ENCODE measurements at regions not wholly inside any gene's neighbourhood (a gene's known extent, or its start where the extent isn't known, plus 50 kb on each side); places are given as distances from the start of the nearest gene placed in this dataset.

GRCh38 chr6:113457198-113457597, 399.9 kb upstream of the MARCKS start:
- H3K27ac ChIP-seq (ENCODE audit: low read length) = no peak overlapping the region
- no peaks in the 10 kb centered on the region for H3K4me1 ChIP-seq (ENCODE audit: control insufficient read depth, insufficient read depth, low read length)
- no peaks in the 10 kb centered on the region for H3K9me3 ChIP-seq (ENCODE audit: control insufficient read depth in 2 of 2, low read length in 2 of 2)
- H3K36me3 ChIP-seq (ENCODE audit: control insufficient read depth in 2 of 2, insufficient read depth in 2 of 2, low read length in 2 of 2) = no peaks in the 10 kb centered on the region
- H3K9ac ChIP-seq (ENCODE audit: low read length in 2 of 2) = no peak overlapping the region
- no peak overlapping the region for H3K4me3 ChIP-seq (ENCODE audit: low read length in 2 of 2)
- no peaks in the 10 kb centered on the region for H3K27me3 ChIP-seq (ENCODE audit: control insufficient read depth in 1 of 2, insufficient read depth in 2 of 2, low read length in 2 of 2)

- Histone ChIP-seq H3K27ac (ENCODE audit: low read length) (no peak overlapping the region), H3K27me3 (ENCODE audit: control insufficient read depth in 1 of 2, insufficient read depth in 2 of 2, low read length in 2 of 2) (no peaks in the 10 kb centered on the region), H3K4me1 (ENCODE audit: control insufficient read depth, insufficient read depth, low read length) (no peaks in the 10 kb centered on the region), H3K9me3 (ENCODE audit: control insufficient read depth in 2 of 2, low read length in 2 of 2) (no peaks in the 10 kb centered on the region), H3K9ac (ENCODE audit: low read length in 2 of 2) (no peak overlapping the region), H3K4me3 (ENCODE audit: low read length in 2 of 2) (no peak overlapping the region), H3K36me3 (ENCODE audit: control insufficient read depth in 2 of 2, insufficient read depth in 2 of 2, low read length in 2 of 2) (no peaks in the 10 kb centered on the region)
Observed at GRCh38 chr6:113457751-113458150, 399.4 kb upstream of the MARCKS start.

GRCh38 chr6:113458368-113459010, 398.7 kb upstream of the MARCKS start:
- Histone ChIP-seq H3K27ac (ENCODE audit: low read length) (no peak overlapping the region), H3K9ac (ENCODE audit: low read length in 2 of 2) (no peak overlapping the region), H3K27me3 (ENCODE audit: control insufficient read depth in 1 of 2, insufficient read depth in 2 of 2, low read length in 2 of 2) (no peaks in the 10 kb centered on the region), H3K4me3 (ENCODE audit: low read length in 2 of 2) (no peak overlapping the region), H3K36me3 (ENCODE audit: control insufficient read depth in 2 of 2, insufficient read depth in 2 of 2, low read length in 2 of 2) (no peaks in the 10 kb centered on the region), H3K9me3 (ENCODE audit: control insufficient read depth in 2 of 2, low read length in 2 of 2) (no peaks in the 10 kb centered on the region), H3K4me1 (ENCODE audit: control insufficient read depth, insufficient read depth, low read length) (no peaks in the 10 kb centered on the region)

GRCh38 chr6:113461153-113461932, 395.8 kb upstream of the MARCKS start:
- H3K9me3 ChIP-seq (ENCODE audit: control insufficient read depth in 2 of 2, low read length in 2 of 2) = no peaks in the 10 kb centered on the region
- no peak overlapping the region for H3K9ac ChIP-seq (ENCODE audit: low read length in 2 of 2)
- no peak overlapping the region for H3K27ac ChIP-seq (ENCODE audit: low read length)
- no peaks in the 10 kb centered on the region for H3K27me3 ChIP-seq (ENCODE audit: control insufficient read depth in 1 of 2, insufficient read depth in 2 of 2, low read length in 2 of 2)
- H3K36me3 ChIP-seq (ENCODE audit: control insufficient read depth in 2 of 2, insufficient read depth in 2 of 2, low read length in 2 of 2) = no peaks in the 10 kb centered on the region
- H3K4me1 ChIP-seq (ENCODE audit: control insufficient read depth, insufficient read depth, low read length) = no peaks in the 10 kb centered on the region
- no peak overlapping the region for H3K4me3 ChIP-seq (ENCODE audit: low read length in 2 of 2)

- Histone ChIP-seq H3K4me1 (ENCODE audit: control insufficient read depth, insufficient read depth, low read length) (no peaks in the 10 kb centered on the region), H3K27ac (ENCODE audit: low read length) (no peak overlapping the region), H3K9ac (ENCODE audit: low read length in 2 of 2) (no peak overlapping the region), H3K9me3 (ENCODE audit: control insufficient read depth in 2 of 2, low read length in 2 of 2) (no peaks in the 10 kb centered on the region), H3K36me3 (ENCODE audit: control insufficient read depth in 2 of 2, insufficient read depth in 2 of 2, low read length in 2 of 2) (no peaks in the 10 kb centered on the region), H3K27me3 (ENCODE audit: control insufficient read depth in 1 of 2, insufficient read depth in 2 of 2, low read length in 2 of 2) (no peaks in the 10 kb centered on the region), H3K4me3 (ENCODE audit: low read length in 2 of 2) (no peak overlapping the region)
Observed at GRCh38 chr6:113464536-113464935, 392.6 kb upstream of the MARCKS start.

- no peaks in the 10 kb centered on the region for H3K27me3 ChIP-seq (ENCODE audit: control insufficient read depth in 1 of 2, insufficient read depth in 2 of 2, low read length in 2 of 2)
- H3K9ac ChIP-seq (ENCODE audit: low read length in 2 of 2) = no peak overlapping the region
- no peak overlapping the region for H3K27ac ChIP-seq (ENCODE audit: low read length)
- H3K36me3 ChIP-seq (ENCODE audit: control insufficient read depth in 2 of 2, insufficient read depth in 2 of 2, low read length in 2 of 2) = no peaks in the 10 kb centered on the region
- H3K4me1 ChIP-seq (ENCODE audit: control insufficient read depth, insufficient read depth, low read length) = no peaks in the 10 kb centered on the region
- H3K9me3 ChIP-seq (ENCODE audit: control insufficient read depth in 2 of 2, low read length in 2 of 2) = no peaks in the 10 kb centered on the region
- H3K4me3 ChIP-seq (ENCODE audit: low read length in 2 of 2) = no peak overlapping the region
Observed at GRCh38 chr6:113464960-113465359, 392.2 kb upstream of the MARCKS start.

- H3K9me3 ChIP-seq (ENCODE audit: control insufficient read depth in 2 of 2, low read length in 2 of 2) = no peaks in the 10 kb centered on the region
- H3K36me3 ChIP-seq (ENCODE audit: control insufficient read depth in 2 of 2, insufficient read depth in 2 of 2, low read length in 2 of 2) = no peaks in the 10 kb centered on the region
- H3K4me1 ChIP-seq (ENCODE audit: control insufficient read depth, insufficient read depth, low read length) = no peaks in the 10 kb centered on the region
- H3K4me3 ChIP-seq (ENCODE audit: low read length in 2 of 2) = no peak overlapping the region
- no peak overlapping the region for H3K9ac ChIP-seq (ENCODE audit: low read length in 2 of 2)
- no peaks in the 10 kb centered on the region for H3K27me3 ChIP-seq (ENCODE audit: control insufficient read depth in 1 of 2, insufficient read depth in 2 of 2, low read length in 2 of 2)
- no peak overlapping the region for H3K27ac ChIP-seq (ENCODE audit: low read length)
Observed at GRCh38 chr6:113466526-113466925, 390.6 kb upstream of the MARCKS start.

GRCh38 chr6:113475392-113475791, 381.8 kb upstream of the MARCKS start:
- Histone ChIP-seq H3K27me3 (ENCODE audit: control insufficient read depth in 1 of 2, insufficient read depth in 2 of 2, low read length in 2 of 2) (no peaks in the 10 kb centered on the region), H3K4me1 (ENCODE audit: control insufficient read depth, insufficient read depth, low read length) (no peaks in the 10 kb centered on the region), H3K27ac (ENCODE audit: low read length) (no peak overlapping the region), H3K4me3 (ENCODE audit: low read length in 2 of 2) (no peak overlapping the region), H3K9me3 (ENCODE audit: control insufficient read depth in 2 of 2, low read length in 2 of 2) (no peaks in the 10 kb centered on the region), H3K9ac (ENCODE audit: low read length in 2 of 2) (no peak overlapping the region), H3K36me3 (ENCODE audit: control insufficient read depth in 2 of 2, insufficient read depth in 2 of 2, low read length in 2 of 2) (no peaks in the 10 kb centered on the region)

GRCh38 chr6:113476937-113477839, 380.0 kb upstream of the MARCKS start:
- no peaks in the 10 kb centered on the region for H3K4me1 ChIP-seq (ENCODE audit: control insufficient read depth, insufficient read depth, low read length)
- H3K27ac ChIP-seq (ENCODE audit: low read length) = no peak overlapping the region
- H3K4me3 ChIP-seq (ENCODE audit: low read length in 2 of 2) = no peak overlapping the region
- H3K36me3 ChIP-seq (ENCODE audit: control insufficient read depth in 2 of 2, insufficient read depth in 2 of 2, low read length in 2 of 2) = no peaks in the 10 kb centered on the region
- H3K9me3 ChIP-seq (ENCODE audit: control insufficient read depth in 2 of 2, low read length in 2 of 2) = no peaks in the 10 kb centered on the region
- no peak overlapping the region for H3K9ac ChIP-seq (ENCODE audit: low read length in 2 of 2)
- H3K27me3 ChIP-seq (ENCODE audit: control insufficient read depth in 1 of 2, insufficient read depth in 2 of 2, low read length in 2 of 2) = no peaks in the 10 kb centered on the region

GRCh38 chr6:113480616-113481015, 376.5 kb upstream of the MARCKS start:
- Histone ChIP-seq H3K9ac (ENCODE audit: low read length in 2 of 2) (no peak overlapping the region), H3K36me3 (ENCODE audit: control insufficient read depth in 2 of 2, insufficient read depth in 2 of 2, low read length in 2 of 2) (no peaks in the 10 kb centered on the region), H3K9me3 (ENCODE audit: control insufficient read depth in 2 of 2, low read length in 2 of 2) (no peaks in the 10 kb centered on the region), H3K4me1 (ENCODE audit: control insufficient read depth, insufficient read depth, low read length) (no peaks in the 10 kb centered on the region), H3K4me3 (ENCODE audit: low read length in 2 of 2) (no peak overlapping the region), H3K27ac (ENCODE audit: low read length) (no peak overlapping the region), H3K27me3 (ENCODE audit: control insufficient read depth in 1 of 2, insufficient read depth in 2 of 2, low read length in 2 of 2) (no peaks in the 10 kb centered on the region)
